Left kidney (tissue), 1 donor: ENCODE measurements at regions not wholly inside any gene's neighbourhood (a gene's known extent, or its start where the extent isn't known, plus 50 kb on each side); places are given as distances from the start of the nearest gene placed in this dataset.
"Not testable (repeated sequence)": the region's sequence is repeated elsewhere in the genome, so short reads cannot be mapped to it uniquely, and the experiment has no call there.

ENCODE experiments used
- DNase-seq: peaks from one replicate; pipeline ENCODE4 v3.0.0-alpha.2; 2013

- DNase-seq, result no peak
Observed at GRCh38 chr14:30223966-30224365, 296.3 kb upstream of the PRKD1 start.

DNA sequence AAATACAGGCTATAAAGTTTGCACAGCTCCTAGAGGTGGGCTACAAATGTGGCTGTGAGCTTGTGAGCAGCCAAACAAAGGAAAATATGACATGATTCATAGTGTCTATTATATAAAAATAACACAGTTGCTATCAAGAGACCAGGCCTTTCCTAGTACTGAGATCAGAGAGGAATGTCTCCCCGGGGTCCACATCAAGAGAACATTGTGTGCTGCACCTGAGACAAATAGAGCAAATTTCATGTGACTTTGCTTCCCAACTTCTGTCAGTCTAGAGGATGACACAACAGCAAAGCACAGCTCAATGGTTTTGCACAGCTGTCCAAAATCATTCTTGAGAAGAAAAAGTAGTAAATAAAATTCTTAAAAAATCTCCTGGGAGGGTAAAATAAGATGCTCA is 297.5 kb upstream of the PRKD1 start:
- no peak for DNase-seq

- DNase-seq, result no peak
Observed at GRCh38 chr14:30227436-30227835, 299.8 kb upstream of the PRKD1 start.

DNA sequence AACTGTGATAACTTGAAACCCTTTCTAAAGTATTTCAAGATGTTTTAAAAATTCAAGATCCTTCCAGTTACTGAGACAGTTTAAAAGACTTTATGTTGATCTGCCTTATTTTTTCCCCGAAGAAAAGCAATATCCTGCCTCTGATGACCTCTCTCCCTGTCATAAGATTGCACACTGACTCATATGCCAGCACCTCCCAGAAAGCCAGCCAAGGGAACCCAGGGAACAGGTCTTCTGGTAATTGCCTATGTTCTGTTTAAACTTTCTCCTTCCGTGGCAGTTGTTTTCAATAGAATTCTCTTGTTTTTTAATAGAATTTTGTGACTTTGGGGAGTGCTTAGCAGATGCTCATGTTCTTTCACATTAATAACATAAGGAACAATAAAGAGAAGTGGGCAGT is 300.2 kb upstream of the PRKD1 start:
- no peak for DNase-seq

GRCh38 chr14:30230719-30231118 is 303.1 kb upstream of the PRKD1 start:
- DNase-seq, result no peak

- no peak for DNase-seq
Observed at GRCh38 chr14:30234966-30235365, 307.3 kb upstream of the PRKD1 start.

- DNase-seq, result no peak
Observed at GRCh38 chr14:30235485-30235884, 307.8 kb upstream of the PRKD1 start.

DNA sequence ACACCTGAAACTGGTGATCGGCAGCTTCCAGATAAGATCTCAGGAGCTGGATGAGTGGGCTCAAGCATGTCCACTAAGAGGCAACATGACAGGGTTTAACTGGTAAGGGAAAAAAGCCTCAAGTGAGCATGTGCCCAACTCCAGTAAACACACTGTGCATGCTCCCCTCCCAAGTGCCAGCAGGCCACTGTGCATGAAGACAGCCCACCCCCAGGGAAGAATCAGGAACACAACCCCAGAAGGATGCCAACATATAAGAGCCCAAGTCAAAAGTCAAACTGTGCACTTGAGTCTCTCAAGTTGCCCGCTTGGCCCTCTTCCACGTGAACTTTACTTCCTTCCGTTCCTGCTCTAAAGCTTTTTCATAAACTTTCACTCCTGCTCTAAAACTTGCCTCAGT is 311.3 kb upstream of the PRKD1 start:
- no peak for DNase-seq

- DNase-seq, result peak; percentile 18
Observed at GRCh38 chr14:30240018-30240417, 312.4 kb upstream of the PRKD1 start.

DNA sequence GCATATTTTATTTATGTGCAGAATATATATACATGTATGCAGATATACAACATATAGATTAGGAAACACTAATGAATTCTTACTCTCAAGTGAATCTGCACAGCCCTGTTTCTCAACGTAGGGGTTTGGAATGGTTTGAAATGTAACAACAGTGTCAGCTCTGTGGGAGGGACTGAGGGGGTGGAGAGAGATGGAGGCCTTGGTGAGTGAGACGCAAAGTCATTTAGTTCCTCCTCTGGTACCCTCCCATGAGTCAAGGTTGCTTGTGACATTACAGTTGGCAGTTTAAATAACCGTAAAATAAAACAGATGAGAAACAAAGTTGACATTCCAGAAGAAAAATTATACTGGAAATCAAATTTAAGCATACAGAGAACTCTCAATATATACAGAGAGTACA is 313.0 kb upstream of the PRKD1 start:
- no peak for DNase-seq

DNA sequence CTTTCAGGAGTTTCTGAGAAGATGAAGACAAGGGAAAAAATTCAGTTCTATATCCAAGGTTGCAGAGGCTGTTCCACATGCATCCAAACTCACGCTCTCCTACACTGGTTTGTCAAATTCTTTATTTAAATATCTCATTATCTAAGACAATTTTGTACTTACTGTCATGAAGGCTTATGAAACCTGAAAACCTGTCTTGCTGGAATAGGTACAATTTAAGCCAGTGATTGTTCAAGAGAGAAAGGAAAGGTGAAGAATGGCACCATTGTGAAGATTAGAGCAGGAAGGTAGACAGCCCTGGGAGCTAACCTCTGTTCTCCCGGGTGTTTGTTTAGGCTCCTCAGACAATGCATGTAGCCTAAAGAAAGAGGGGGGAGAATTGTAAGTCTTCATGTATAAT is 315.1 kb upstream of the PRKD1 start:
- no peak for DNase-seq

DNA sequence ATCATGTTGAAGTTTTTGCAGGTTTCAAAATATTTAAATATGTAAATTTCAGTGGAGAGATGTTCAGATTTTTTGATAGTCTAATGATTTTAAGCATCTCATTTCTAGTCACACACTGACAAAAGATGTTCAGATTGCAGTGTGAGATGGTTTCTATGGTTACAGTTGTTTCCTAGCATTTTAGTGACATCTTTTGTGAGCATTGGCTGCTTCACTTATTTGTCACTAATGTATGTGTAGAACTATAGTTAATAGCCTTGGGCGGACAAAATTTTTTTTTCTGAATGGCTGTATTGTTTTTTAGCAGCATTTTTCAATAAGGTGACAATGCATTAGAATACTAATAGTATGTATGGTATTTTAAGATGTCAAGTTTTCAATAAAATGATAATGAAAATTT is 315.6 kb upstream of the PRKD1 start:
- no peak for DNase-seq

GRCh38 chr14:30243805-30244204 is 315.2 kb upstream of the G2E3 start:
- no peak for DNase-seq

DNA sequence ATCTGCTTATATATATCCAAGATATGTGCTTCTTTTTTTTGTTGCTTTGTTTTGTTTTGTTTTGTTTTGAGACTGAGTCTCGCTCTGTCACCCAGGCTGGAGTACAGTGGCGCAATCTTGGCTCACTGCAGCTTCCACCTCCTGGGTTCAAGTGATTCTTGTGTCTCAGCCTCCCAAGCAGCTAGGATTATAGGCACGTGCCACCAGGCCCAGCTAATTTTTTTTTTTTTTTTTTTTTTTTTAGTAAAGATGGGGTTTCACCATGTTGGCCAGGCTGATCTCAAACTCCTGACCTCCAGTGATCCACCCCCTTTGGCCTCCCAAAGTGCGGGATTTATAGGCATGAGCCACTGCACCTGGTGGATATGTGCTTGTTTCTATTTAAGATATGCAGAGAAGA is 314.6 kb upstream of the G2E3 start:
- DNase-seq, result not testable (repeated sequence)

DNA sequence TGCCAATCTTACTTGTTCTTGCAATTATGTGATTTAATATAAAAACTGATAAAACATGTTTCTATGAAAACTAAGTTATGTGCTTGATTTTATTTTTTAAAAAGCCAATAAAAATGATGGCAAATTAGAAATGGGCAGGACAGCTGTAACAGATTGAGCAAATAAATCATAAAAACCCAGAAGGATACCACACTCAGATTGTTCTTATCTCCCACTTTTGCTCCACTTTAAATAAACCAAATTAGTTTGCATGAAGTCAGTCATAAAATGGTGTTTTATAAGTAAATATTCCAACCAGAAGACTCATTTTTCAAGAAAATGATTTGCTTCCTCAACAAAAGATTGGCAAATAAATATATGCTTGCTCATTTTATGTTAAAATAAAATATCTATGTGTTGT is 307.9 kb upstream of the G2E3 start:
- DNase-seq, result no peak

DNA sequence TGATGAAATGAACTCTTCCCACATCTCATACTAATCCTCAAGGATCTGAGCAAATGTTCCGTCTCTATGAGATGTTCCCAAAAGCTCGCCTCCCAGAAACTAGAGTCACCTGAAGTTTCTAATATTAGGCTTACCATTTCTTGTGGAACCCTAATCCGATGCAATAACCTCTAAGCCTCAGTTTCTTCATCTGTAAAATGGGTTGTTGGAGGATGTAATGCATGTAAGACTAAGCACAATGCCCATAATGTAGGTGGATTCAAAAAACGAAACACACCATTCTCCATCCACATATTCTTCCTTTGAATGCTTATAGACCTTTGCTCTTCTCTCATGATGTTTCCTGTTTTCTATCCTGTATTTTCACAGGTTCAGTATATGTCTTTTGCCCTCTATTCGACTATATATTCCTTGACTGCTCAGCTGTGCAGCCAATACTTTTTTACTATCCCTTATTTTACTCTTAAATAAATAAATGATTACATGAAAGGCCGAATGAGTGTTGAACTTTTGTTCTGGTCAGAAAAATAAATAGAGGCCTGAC is 307.3 kb upstream of the G2E3 start:
- DNase-seq, result no peak

- no peak for DNase-seq
Observed at GRCh38 chr14:30252151-30252550, 306.8 kb upstream of the G2E3 start.

DNA sequence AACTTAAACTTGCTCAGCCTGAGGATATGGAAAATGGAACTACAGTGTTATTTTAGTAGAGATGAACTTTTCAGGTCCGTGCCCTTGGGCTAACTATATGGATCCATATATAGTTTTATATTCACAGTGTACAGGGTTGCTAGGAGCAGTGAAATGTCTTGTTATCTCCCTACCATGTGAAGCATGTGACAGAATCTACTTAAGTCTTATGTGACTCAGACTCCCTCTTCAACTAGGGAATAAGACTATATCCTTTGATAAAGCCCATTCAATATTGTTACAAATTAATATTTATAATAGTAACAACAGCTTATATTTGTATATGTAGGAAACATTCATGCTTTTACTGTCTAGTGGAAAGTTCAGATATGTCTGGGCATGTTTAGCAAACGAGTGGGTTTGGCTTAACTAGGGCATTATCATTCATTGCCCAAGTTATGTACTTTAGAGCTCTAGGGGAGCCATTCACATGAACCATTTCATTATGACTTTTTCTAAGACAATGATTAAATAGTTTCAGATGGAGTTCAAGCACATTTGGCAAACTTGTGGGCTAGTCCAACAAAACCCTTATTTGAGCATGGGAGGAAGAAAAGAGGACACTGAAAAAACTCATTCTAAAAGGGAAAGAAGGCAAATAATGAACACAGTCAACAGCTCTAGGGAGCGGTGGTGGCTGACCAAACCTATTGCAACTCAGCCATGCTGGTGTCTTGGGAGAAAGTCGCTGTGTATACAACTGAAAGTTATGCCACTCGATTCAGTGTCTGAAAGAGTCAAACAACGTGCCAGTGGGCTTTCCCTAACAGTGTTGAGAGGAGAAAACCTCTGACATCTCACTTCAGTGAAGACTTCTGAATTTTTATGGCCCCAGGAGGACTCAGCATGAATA is 305.9 kb upstream of the G2E3 start:
- DNase-seq, result no peak

DNA sequence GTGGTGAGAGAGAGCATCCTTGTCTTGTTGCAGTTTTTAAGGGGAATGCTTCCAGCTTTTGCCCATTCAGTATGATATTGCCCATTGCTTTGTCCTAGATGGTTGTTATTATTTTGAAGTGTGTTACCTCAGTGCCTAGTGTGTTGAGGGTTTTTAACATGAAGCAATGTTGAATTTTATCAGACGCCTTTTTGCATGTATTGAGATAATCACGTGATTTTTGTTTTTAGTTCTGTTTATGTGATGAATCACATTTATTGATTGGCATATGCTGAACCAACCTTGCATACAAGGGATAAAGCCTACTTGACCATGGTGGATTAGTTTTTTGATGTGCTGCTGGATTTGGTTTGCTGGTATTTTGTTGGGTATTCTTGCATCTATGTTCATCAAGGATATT is 302.3 kb upstream of the G2E3 start:
- DNase-seq, result no peak

DNA sequence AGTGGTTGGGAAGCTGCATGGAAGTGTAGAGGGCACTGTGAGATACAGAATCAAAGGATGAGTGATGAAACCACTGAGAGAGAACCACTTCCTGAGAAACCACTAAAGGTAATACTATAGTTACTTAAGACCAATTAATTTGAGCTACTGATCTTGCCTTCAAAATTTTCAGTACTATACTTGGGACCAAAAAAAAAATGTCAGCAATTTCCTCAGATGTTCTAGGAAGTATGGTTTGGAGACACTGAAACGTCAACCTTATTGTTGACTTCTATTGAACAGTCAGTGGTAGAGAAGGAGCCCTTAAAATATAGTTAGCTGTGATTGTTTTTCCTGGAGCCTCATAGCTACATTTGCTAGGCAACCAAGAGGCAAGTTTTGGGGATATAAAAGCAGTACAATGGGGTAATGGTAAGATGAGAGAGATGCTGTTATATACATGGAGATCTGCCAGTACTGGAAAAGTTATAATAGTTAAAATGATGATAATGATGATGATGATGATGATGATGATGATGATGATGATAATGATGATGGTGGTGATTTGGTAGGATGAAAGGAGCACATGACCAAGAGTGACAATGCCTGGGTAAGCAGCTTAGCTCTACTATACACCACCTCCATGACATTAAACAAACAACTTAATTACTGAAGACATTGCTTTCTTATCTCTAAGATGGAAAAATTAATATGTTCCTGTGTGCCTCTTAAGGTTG is 300.9 kb upstream of the G2E3 start:
- DNase-seq, result no peak

GRCh38 chr14:30260833-30261607 is 297.9 kb upstream of the G2E3 start:
- DNase-seq, result no peak

DNA sequence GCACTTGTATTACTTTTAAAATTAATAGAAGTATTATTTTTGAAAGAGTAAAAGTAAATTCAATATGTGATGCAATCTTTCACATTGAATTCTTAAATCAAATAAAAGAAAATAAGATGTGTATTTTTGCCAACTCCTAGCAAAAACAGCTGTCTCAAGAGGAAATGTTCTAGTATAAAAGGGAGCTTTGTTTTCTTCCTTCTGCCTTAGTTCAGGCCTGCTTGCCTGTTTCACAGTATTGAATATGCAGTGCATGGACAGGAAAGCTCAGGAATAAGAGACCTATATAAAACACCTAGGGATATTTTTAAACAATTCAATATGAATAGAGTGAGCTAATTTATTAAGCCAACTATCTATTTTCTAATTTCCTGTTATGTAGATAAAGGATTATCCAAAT is 294.8 kb upstream of the G2E3 start:
- no peak for DNase-seq

- no peak for DNase-seq
Observed at GRCh38 chr14:30266290-30266689, 292.7 kb upstream of the G2E3 start.
